ENCODE measurements at regions not wholly inside any gene's neighbourhood (a gene's known extent, or its start where the extent isn't known, plus 50 kb on each side); places are given as distances from the start of the nearest gene placed in this dataset.
A peak's percentile ranks its signal among the peaks of the same experiment; 100 is the strongest.

- ATAC-seq: no peak
- no peak for DNase-seq
- intact Hi-C loops (cut with DNase I): no loop called here
These were observed 294.4 kb upstream of the TPM1 start for GRCh38 chr15:62748196-62748595.

- DNase-seq (no peak), ATAC-seq (no peak)
- intact Hi-C loops (cut with DNase I): no loop called here
These were observed 293.3 kb upstream of the TPM1 start for GRCh38 chr15:62749036-62749815.

GRCh38 chr15:62750471-62750870 lies 292.1 kb upstream of the TPM1 start:
- intact Hi-C loops (cut with DNase I): no loop called here
- DNase-seq: no peak
- no peak for ATAC-seq

- DNase-seq (no peak), ATAC-seq (peak in 1 of 2 donors; percentile 26)
- intact Hi-C loops (cut with DNase I): no loop called here
These were observed 289.7 kb upstream of the TPM1 start for GRCh38 chr15:62752657-62753517.

- no peak for DNase-seq
- no peak for ATAC-seq
- intact Hi-C loops (cut with DNase I): no loop called here
These were observed 288.9 kb upstream of the TPM1 start for GRCh38 chr15:62753518-62754221.

GRCh38 chr15:62756326-62756994 lies 286.1 kb upstream of the TPM1 start:
- ATAC-seq: no peak
- DNase-seq: no peak
- intact Hi-C loops (cut with DNase I): no loop called here

GRCh38 chr15:62756995-62757360 lies 285.6 kb upstream of the TPM1 start:
- ATAC-seq (no peak), DNase-seq (no peak)
- intact Hi-C loops (cut with DNase I): no loop called here

GRCh38 chr15:62757535-62757934 lies 285.0 kb upstream of the TPM1 start:
- ATAC-seq: no peak
- intact Hi-C loops (cut with DNase I): no loop called here
- no peak for DNase-seq

GRCh38 chr15:62758126-62758951 lies 284.2 kb upstream of the TPM1 start:
- intact Hi-C loops (cut with DNase I): no loop called here
- DNase-seq (no peak), ATAC-seq (peak; percentile 85 to 89)

GRCh38 chr15:62758952-62759349 lies 283.6 kb upstream of the TPM1 start:
- no peak for DNase-seq
- intact Hi-C loops (cut with DNase I): no loop called here
- ATAC-seq: no peak

GRCh38 chr15:62760538-62760937 lies 282.0 kb upstream of the TPM1 start:
- intact Hi-C loops (cut with DNase I): no loop called here
- DNase-seq: no peak
- no peak for ATAC-seq

- DNase-seq: no peak
- ATAC-seq: peak in 1 of 2 donors; percentile 13
- intact Hi-C loops (cut with DNase I): no loop called here
These were observed 276.6 kb upstream of the TPM1 start for GRCh38 chr15:62765916-62766315.

- DNase-seq (no peak), ATAC-seq (no peak)
- intact Hi-C loops (cut with DNase I): no loop called here
These were observed 275.9 kb upstream of the TPM1 start for GRCh38 chr15:62766599-62766998.

- no peak for ATAC-seq
- no peak for DNase-seq
- intact Hi-C loops (cut with DNase I): no loop called here
These were observed 272.9 kb upstream of the TPM1 start for GRCh38 chr15:62769604-62770003.

- intact Hi-C loops (cut with DNase I): no loop called here
- ATAC-seq (no peak), DNase-seq (no peak)
These were observed 272.4 kb upstream of the TPM1 start for GRCh38 chr15:62770111-62770660.

GRCh38 chr15:62770752-62771151 lies 271.8 kb upstream of the TPM1 start:
- no peak for DNase-seq
- intact Hi-C loops (cut with DNase I): no loop called here
- ATAC-seq: peak in 1 of 2 donors; percentile 69

GRCh38 chr15:62771234-62771633 lies 271.3 kb upstream of the TPM1 start:
- ATAC-seq (no peak), DNase-seq (no peak)
- intact Hi-C loops (cut with DNase I): no loop called here

GRCh38 chr15:62773369-62774165 lies 269.0 kb upstream of the TPM1 start:
- ATAC-seq (no peak), DNase-seq (no peak)
- intact Hi-C loops (cut with DNase I): no loop called here
